ENCODE measurements at regions not wholly inside any gene's neighbourhood (a gene's known extent, or its start where the extent isn't known, plus 50 kb on each side); places are given as distances from the start of the nearest gene placed in this dataset.

- no peak for TF ChIP-seq SUZ12 (IDR thresholded peaks at IDR 0.05)
- TF ChIP-seq PKNOX1 (IDR thresholded peaks at IDR 0.05) = no peak
- no peak for TF ChIP-seq BHLHE40 (IDR thresholded peaks at IDR 0.05; ENCODE audit: borderline replicate concordance)
- no peak for TF ChIP-seq NFRKB (IDR thresholded peaks at IDR 0.05)
- TF ChIP-seq ELF4 (IDR thresholded peaks at IDR 0.05) = no peak
- TF ChIP-seq ARNT (IDR thresholded peaks at IDR 0.05) = no peak
- TF ChIP-seq L3MBTL2 (conservative IDR thresholded peaks at IDR 0.05) = no peak
- TF ChIP-seq TARDBP (IDR thresholded peaks at IDR 0.05) = no peak
- TF ChIP-seq SP1 (IDR thresholded peaks at IDR 0.05) = no peak
- no peak for TF ChIP-seq HDGF (IDR thresholded peaks at IDR 0.05; ENCODE audit: borderline replicate concordance)
- CTCF ChIA-PET = no interaction called here
- POLR2A ChIA-PET = no interaction called here
- DNase-seq (ENCODE audit: extremely low spot score) = no peak
These were observed 756.8 kb upstream of the KLHL29 start for GRCh38 chr2:22628221-22628620.

- TF ChIP-seq FOXK2 (IDR thresholded peaks at IDR 0.05) (no peak), SUZ12 (IDR thresholded peaks at IDR 0.05) (no peak), CTBP1 (IDR thresholded peaks at IDR 0.05; ENCODE audit: borderline replicate concordance) (no peak), HDGF (IDR thresholded peaks at IDR 0.05; ENCODE audit: borderline replicate concordance) (no peak), ELF4 (IDR thresholded peaks at IDR 0.05) (no peak), FOXA1 (IDR thresholded peaks at IDR 0.05) (no peak), BHLHE40 (IDR thresholded peaks at IDR 0.05; ENCODE audit: borderline replicate concordance) (no peak), LEF1 (IDR thresholded peaks at IDR 0.05; ENCODE audit: borderline replicate concordance) (no peak)
- no peak for DNase-seq (ENCODE audit: extremely low spot score)
- ChIA-PET CTCF (no interaction called here), POLR2A (no interaction called here)
These were observed 756.1 kb upstream of the KLHL29 start for GRCh38 chr2:22628906-22629305.

GRCh38 chr2:22634167-22634566, 750.8 kb upstream of the KLHL29 start:
- CTCF ChIA-PET = no interaction called here
- TF ChIP-seq ELF4 (IDR thresholded peaks at IDR 0.05) (no peak), FOXM1 (IDR thresholded peaks at IDR 0.05; ENCODE audit: borderline replicate concordance) (no peak), SUZ12 (IDR thresholded peaks at IDR 0.05) (no peak), SP1 (IDR thresholded peaks at IDR 0.05) (no peak), BHLHE40 (IDR thresholded peaks at IDR 0.05; ENCODE audit: borderline replicate concordance) (no peak), PKNOX1 (IDR thresholded peaks at IDR 0.05) (no peak), LEF1 (IDR thresholded peaks at IDR 0.05; ENCODE audit: borderline replicate concordance) (no peak), L3MBTL2 (conservative IDR thresholded peaks at IDR 0.05) (no peak)
- DNase-seq (ENCODE audit: extremely low spot score) = no peak
- POLR2A ChIA-PET = no interaction called here

GRCh38 chr2:22656426-22656825, 728.6 kb upstream of the KLHL29 start:
- TF ChIP-seq NFRKB (IDR thresholded peaks at IDR 0.05) = no peak
- no peak for TF ChIP-seq HDGF (IDR thresholded peaks at IDR 0.05; ENCODE audit: borderline replicate concordance)
- no peak for TF ChIP-seq L3MBTL2 (conservative IDR thresholded peaks at IDR 0.05)
- no peak for TF ChIP-seq CTBP1 (IDR thresholded peaks at IDR 0.05; ENCODE audit: borderline replicate concordance)
- no peak for TF ChIP-seq ZNF384 (IDR thresholded peaks at IDR 0.05)
- no peak for TF ChIP-seq FOXA1 (IDR thresholded peaks at IDR 0.05)
- TF ChIP-seq SUZ12 (IDR thresholded peaks at IDR 0.05) = no peak
- TF ChIP-seq LEF1 (IDR thresholded peaks at IDR 0.05; ENCODE audit: borderline replicate concordance) = no peak
- TF ChIP-seq TARDBP (IDR thresholded peaks at IDR 0.05) = no peak
- TF ChIP-seq FOXK2 (IDR thresholded peaks at IDR 0.05) = no peak
- TF ChIP-seq BHLHE40 (IDR thresholded peaks at IDR 0.05; ENCODE audit: borderline replicate concordance) = no peak
- no peak for TF ChIP-seq FOXM1 (IDR thresholded peaks at IDR 0.05; ENCODE audit: borderline replicate concordance)
- no peak for TF ChIP-seq ELF4 (IDR thresholded peaks at IDR 0.05)
- no peak for TF ChIP-seq SP1 (IDR thresholded peaks at IDR 0.05)
- CTCF ChIA-PET = no interaction called here
- POLR2A ChIA-PET = no interaction called here
- DNase-seq (ENCODE audit: extremely low spot score) = no peak

- ChIA-PET POLR2A (no interaction called here), CTCF (no interaction called here)
- TF ChIP-seq ARNT (IDR thresholded peaks at IDR 0.05) (no peak), LEF1 (IDR thresholded peaks at IDR 0.05; ENCODE audit: borderline replicate concordance) (no peak)
- no peak for DNase-seq (ENCODE audit: extremely low spot score)
These were observed 711.5 kb upstream of the KLHL29 start for GRCh38 chr2:22673529-22673928.

GRCh38 chr2:22683914-22684313, 701.1 kb upstream of the KLHL29 start:
- TF ChIP-seq FOXM1 (IDR thresholded peaks at IDR 0.05; ENCODE audit: borderline replicate concordance) = no peak
- TF ChIP-seq TARDBP (IDR thresholded peaks at IDR 0.05) = no peak
- TF ChIP-seq FOXA1 (IDR thresholded peaks at IDR 0.05) = no peak
- no peak for TF ChIP-seq SP1 (IDR thresholded peaks at IDR 0.05)
- no peak for TF ChIP-seq FOXK2 (IDR thresholded peaks at IDR 0.05)
- no peak for TF ChIP-seq NFRKB (IDR thresholded peaks at IDR 0.05)
- no peak for TF ChIP-seq L3MBTL2 (conservative IDR thresholded peaks at IDR 0.05)
- TF ChIP-seq CTBP1 (IDR thresholded peaks at IDR 0.05; ENCODE audit: borderline replicate concordance) = no peak
- no peak for DNase-seq (ENCODE audit: extremely low spot score)
- ChIA-PET POLR2A (no interaction called here), CTCF (no interaction called here)

- TF ChIP-seq SUZ12 (IDR thresholded peaks at IDR 0.05) = no peak
- TF ChIP-seq L3MBTL2 (conservative IDR thresholded peaks at IDR 0.05) = no peak
- no peak for TF ChIP-seq LEF1 (IDR thresholded peaks at IDR 0.05; ENCODE audit: borderline replicate concordance)
- TF ChIP-seq ELF4 (IDR thresholded peaks at IDR 0.05) = no peak
- POLR2A ChIA-PET = no interaction called here
- DNase-seq (ENCODE audit: extremely low spot score) = no peak
- CTCF ChIA-PET = interaction anchor here (0.6 kb wide), 1 partner anchor 75 kb away, joined by 6 read pairs; no protein-coding TSS in a partner anchor
These were observed 694.9 kb upstream of the KLHL29 start for GRCh38 chr2:22690096-22690495.

- TF ChIP-seq NFRKB (IDR thresholded peaks at IDR 0.05) (no peak), L3MBTL2 (conservative IDR thresholded peaks at IDR 0.05) (no peak), FOXM1 (IDR thresholded peaks at IDR 0.05; ENCODE audit: borderline replicate concordance) (no peak), CTBP1 (IDR thresholded peaks at IDR 0.05; ENCODE audit: borderline replicate concordance) (no peak), ARNT (IDR thresholded peaks at IDR 0.05) (no peak), FOXK2 (IDR thresholded peaks at IDR 0.05) (no peak), HDGF (IDR thresholded peaks at IDR 0.05; ENCODE audit: borderline replicate concordance) (no peak), ELF4 (IDR thresholded peaks at IDR 0.05) (no peak), BHLHE40 (IDR thresholded peaks at IDR 0.05; ENCODE audit: borderline replicate concordance) (no peak), ZNF384 (IDR thresholded peaks at IDR 0.05) (no peak), SUZ12 (IDR thresholded peaks at IDR 0.05) (no peak), TARDBP (IDR thresholded peaks at IDR 0.05) (no peak), PKNOX1 (IDR thresholded peaks at IDR 0.05) (no peak), FOXA1 (IDR thresholded peaks at IDR 0.05) (no peak), LEF1 (IDR thresholded peaks at IDR 0.05; ENCODE audit: borderline replicate concordance) (no peak), SP1 (IDR thresholded peaks at IDR 0.05) (no peak)
- POLR2A ChIA-PET = no interaction called here
- CTCF ChIA-PET = no interaction called here
- no peak for DNase-seq (ENCODE audit: extremely low spot score)
These were observed 693.3 kb upstream of the KLHL29 start for GRCh38 chr2:22691666-22692065.
